ENCODE measurements at regions not wholly inside any gene's neighbourhood (a gene's known extent, or its start where the extent isn't known, plus 50 kb on each side); places are given as distances from the start of the nearest gene placed in this dataset.

GRCh38 chr13:44734201-44734707 is 158.1 kb upstream of the TSC22D1 start:
- WGBS (ENCODE audit: missing lambda C conversion rate) = 86% methylated on average over 1 of the region's 1 CpG
- TF ChIP-seq FOSB (CRISPR knock-in tag; IDR thresholded peaks at IDR 0.05) (no peak), NR3C1 (IDR thresholded peaks at IDR 0.05) (no peak), CEBPB (IDR thresholded peaks at IDR 0.05) (no peak), RNF2 (IDR thresholded peaks at IDR 0.05; ENCODE audit: borderline replicate concordance, low read depth) (no peak), HOXB13 (CRISPR knock-in tag; IDR thresholded peaks at IDR 0.05; ENCODE audit: low read depth) (no peak), ZFP36 (IDR thresholded peaks at IDR 0.05; ENCODE audit: borderline replicate concordance, partially characterized antibody) (no peak), PBX3 (IDR thresholded peaks at IDR 0.05) (no peak), CHD4 (IDR thresholded peaks at IDR 0.05; ENCODE audit: borderline replicate concordance) (no peak), TP53 (CRISPR knock-in tag; IDR thresholded peaks at IDR 0.05) (no peak)
- Histone ChIP-seq H3K27ac (peak overlapping the region in 1 of 2 experiments; percentile 35; a peak in 1 of 6 replicates), H3K9me3 (no peaks in the 10 kb centered on the region), H3K4me3 (no peak overlapping the region), H3K4me1 (no peaks in the 10 kb centered on the region), H3K4me2 (no peak overlapping the region)
- DNase-seq (ENCODE audit: low read depth in 1 of 2, low spot score in 1 of 2) (no peak), FAIRE-seq (no peak), ATAC-seq (no peak)
- ChIA-PET POLR2A (no interaction called here), CTCF (no interaction called here)

- ATAC-seq (no peak), DNase-seq (ENCODE audit: low read depth in 1 of 2, low spot score in 1 of 2) (no peak), FAIRE-seq (no peak)
- Histone ChIP-seq H3K4me3 (no peak overlapping the region), H3K27ac (no peak overlapping the region), H3K4me2 (no peak overlapping the region), H3K4me1 (no peaks in the 10 kb centered on the region), H3K9me3 (no peaks in the 10 kb centered on the region)
- 84% methylated on average over 13 of the region's 13 CpGs for whole genome bisulfite sequencing (ENCODE audit: missing lambda C conversion rate)
- CTCF ChIA-PET = no interaction called here
- POLR2A ChIA-PET = no interaction called here
- TF ChIP-seq RFX5 (IDR thresholded peaks at IDR 0.05) = no peak
- TF ChIP-seq SMC3 (IDR thresholded peaks at IDR 0.05) = no peak
- no peak for TF ChIP-seq FOSB (CRISPR knock-in tag; IDR thresholded peaks at IDR 0.05)
- no peak for TF ChIP-seq PBX3 (IDR thresholded peaks at IDR 0.05)
- TF ChIP-seq BHLHE40 (IDR thresholded peaks at IDR 0.05; ENCODE audit: low read depth, low read length) = no peak
- no peak for TF ChIP-seq ZSCAN20 (CRISPR knock-in tag; IDR thresholded peaks at IDR 0.05)
- TF ChIP-seq FOSL2 (IDR thresholded peaks at IDR 0.05) = no peak
- TF ChIP-seq FOSL2 (CRISPR knock-in tag; IDR thresholded peaks at IDR 0.05) = no peak
- TF ChIP-seq CBX8 (IDR thresholded peaks at IDR 0.05) = no peak
- TF ChIP-seq JUNB (IDR thresholded peaks at IDR 0.05) = no peak
- TF ChIP-seq HMGXB4 (CRISPR knock-in tag; IDR thresholded peaks at IDR 0.05; ENCODE audit: borderline replicate concordance) = no peak
- no peak for TF ChIP-seq EHF (CRISPR knock-in tag; IDR thresholded peaks at IDR 0.05)
- no peak for TF ChIP-seq ELK1 (IDR thresholded peaks at IDR 0.05; ENCODE audit: low read depth, low read length)
- no peak for TF ChIP-seq HDAC2 (IDR thresholded peaks at IDR 0.05)
- TF ChIP-seq MYC (IDR thresholded peaks at IDR 0.05; ENCODE audit: borderline replicate concordance, low read length) = no peak
Measured at GRCh38 chr13:44732503-44733098, 156.5 kb upstream of the TSC22D1 start.
